Ovary (tissue), 7 donors: ENCODE measurements at regions not wholly inside any gene's neighbourhood (a gene's known extent, or its start where the extent isn't known, plus 50 kb on each side); places are given as distances from the start of the nearest gene placed in this dataset.
"Not testable (repeated sequence)": the region's sequence is repeated elsewhere in the genome, so short reads cannot be mapped to it uniquely, and the experiment has no call there.

Experiments
- DNase-seq, 5 donors: peaks; one replicate each; pipeline ENCODE4 v3.0.0-alpha.2; 2019 to 2020
- H3K27ac ChIP-seq, 2 donors: fragments of 200-600 bp; one replicate each; pipeline versions ENCODE4 v1.5.1 to v1.8.0; 2019 to 2022
- H3K27me3 ChIP-seq: fragments of 200-600 bp; one replicate; pipeline ENCODE4 v1.8.0; 2022
- H3K36me3 ChIP-seq: fragments of 200-600 bp; sonication (generic); one replicate; pipeline ENCODE4 v1.5.1; 2019
- H3K4me1 ChIP-seq: one replicate; pipeline ENCODE4 v1.8.1; 2013; ENCODE audit warnings: mild to moderate bottlenecking, moderate library complexity; ENCODE audit not compliant: insufficient read depth
- H3K4me3 ChIP-seq: fragments of 200-600 bp; sonication (generic); one replicate; pipeline ENCODE4 v1.5.1; 2017
- H3K9me3 ChIP-seq, 2 donors: fragments of 200-600 bp in 1 of 2; sonication (generic) in 1 of 2; one replicate each; pipeline versions ENCODE4 v1.5.1 to v1.8.1; 2013 to 2019; ENCODE audit warnings: mild to moderate bottlenecking in 1 of 2, moderate library complexity in 1 of 2
- EP300 ChIP-seq: sonication (generic); formaldehyde crosslinking; IDR thresholded peaks from one replicate; pipeline ENCODE4 v1.6.1; 2017; ENCODE audit warnings: antibody characterized with exemption
- POLR2A ChIP-seq: fragments of 450-650 bp; IDR thresholded peaks from one replicate; pipeline ENCODE4 v1.6.1; 2017; ENCODE audit warnings: antibody characterized with exemption, mild to moderate bottlenecking, moderate library complexity
- WGBS, 3 donors: extraction: QIAGEN DNeasy Blood & Tissue Kit in 1 of 3; methylation state at CpG; one replicate each; pipeline versions ENCODE4 v1.1.5 to v1.1.7; 2013 to 2017; 5-methylcytosine and 5-hydroxymethylcytosine counted together
- intact Hi-C, 4 donors: fragments of 100-400 bp; cut with DNase I; formaldehyde crosslinking; loops; one replicate each; pipeline versions ENCODE4 v1.11.0 to v1.15.1; 2022 to 2023
- TF ChIP-seq, protein P1 (sequence below), 3 donors: fragments of 450-650 bp in 2 of 3; fragments of 200-600 bp in 1 of 3; IDR thresholded peaks; one replicate each; pipeline versions ENCODE4 v1.5.1 to v1.8.0; 2016 to 2022; ENCODE audit warnings: antibody characterized with exemption in 3 of 3, mild to moderate bottlenecking in 1 of 3
- donor health status: DM: no; HTN: no; CAD: no; lungs with moderate emphysema.
- donor health status: DM: no; HTN: no; CAD: no.
- donor health status: Bipolar disorder and iron deficiency.
- donor health status: DM: no; HTN: no; CAD: no.
- donor health status: DM: yes; HTN: yes; CAD: no.

DNA sequence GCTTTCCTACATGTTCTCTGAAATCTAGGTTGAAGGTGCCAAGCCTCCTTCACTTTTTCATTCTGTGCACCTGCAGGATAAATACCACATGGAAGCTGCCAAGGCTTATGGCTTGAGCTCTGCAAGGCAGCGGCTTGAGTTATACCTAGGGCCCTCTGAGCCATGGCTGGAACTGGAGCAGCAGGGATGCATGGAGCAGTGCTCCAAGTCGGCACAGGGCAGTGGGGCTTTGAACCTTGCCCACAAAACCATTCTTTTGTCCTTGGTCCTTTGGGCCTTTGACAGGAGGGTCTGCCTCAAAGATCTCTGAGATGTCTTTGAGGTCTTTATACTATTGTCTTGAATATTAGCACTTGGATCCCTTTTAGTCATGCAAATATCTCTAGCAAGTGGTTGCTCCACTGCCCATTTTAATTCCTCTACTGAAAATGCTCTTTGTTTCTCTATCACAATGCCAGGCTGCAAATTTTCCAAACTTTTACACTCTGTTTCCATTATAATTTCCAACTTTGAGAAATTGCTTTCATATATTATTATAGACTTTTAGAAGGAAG, 536.2 kb upstream of the KLHL4 start:
- no peaks in the 10 kb centered on the region for H3K36me3 ChIP-seq
- DNase-seq = no peak
- WGBS, 3 donors = 67 to 75% (median 71%) methylated on average over 2 of the region's 2 CpGs
- no peaks in the 10 kb centered on the region for H3K9me3 ChIP-seq
- no peaks in the 10 kb centered on the region for H3K27me3 ChIP-seq
- intact Hi-C loops = no loop called here
- H3K4me3 ChIP-seq = no peak overlapping the region
- H3K4me1 ChIP-seq = no peaks in the 10 kb centered on the region
- no peak for TF ChIP-seq POLR2A
- TF ChIP-seq EP300 = no peak
- TF ChIP-seq, protein P1, sequence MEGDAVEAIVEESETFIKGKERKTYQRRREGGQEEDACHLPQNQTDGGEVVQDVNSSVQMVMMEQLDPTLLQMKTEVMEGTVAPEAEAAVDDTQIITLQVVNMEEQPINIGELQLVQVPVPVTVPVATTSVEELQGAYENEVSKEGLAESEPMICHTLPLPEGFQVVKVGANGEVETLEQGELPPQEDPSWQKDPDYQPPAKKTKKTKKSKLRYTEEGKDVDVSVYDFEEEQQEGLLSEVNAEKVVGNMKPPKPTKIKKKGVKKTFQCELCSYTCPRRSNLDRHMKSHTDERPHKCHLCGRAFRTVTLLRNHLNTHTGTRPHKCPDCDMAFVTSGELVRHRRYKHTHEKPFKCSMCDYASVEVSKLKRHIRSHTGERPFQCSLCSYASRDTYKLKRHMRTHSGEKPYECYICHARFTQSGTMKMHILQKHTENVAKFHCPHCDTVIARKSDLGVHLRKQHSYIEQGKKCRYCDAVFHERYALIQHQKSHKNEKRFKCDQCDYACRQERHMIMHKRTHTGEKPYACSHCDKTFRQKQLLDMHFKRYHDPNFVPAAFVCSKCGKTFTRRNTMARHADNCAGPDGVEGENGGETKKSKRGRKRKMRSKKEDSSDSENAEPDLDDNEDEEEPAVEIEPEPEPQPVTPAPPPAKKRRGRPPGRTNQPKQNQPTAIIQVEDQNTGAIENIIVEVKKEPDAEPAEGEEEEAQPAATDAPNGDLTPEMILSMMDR (IDR thresholded peaks at IDR 0.05) = no peak
- H3K27ac ChIP-seq = no peak overlapping the region

GRCh38 chrX:86987351-86987750, 530.3 kb upstream of the KLHL4 start:
- DNase-seq, H3K27ac ChIP-seq, H3K4me1 ChIP-seq, H3K4me3 ChIP-seq, H3K9me3 ChIP-seq, intact Hi-C loops, H3K36me3 ChIP-seq, H3K27me3 ChIP-seq: not testable (repeated sequence)
- 60 to 71% (median 62%) methylated on average over 4 of the region's 4 CpGs for WGBS, 3 donors

DNA sequence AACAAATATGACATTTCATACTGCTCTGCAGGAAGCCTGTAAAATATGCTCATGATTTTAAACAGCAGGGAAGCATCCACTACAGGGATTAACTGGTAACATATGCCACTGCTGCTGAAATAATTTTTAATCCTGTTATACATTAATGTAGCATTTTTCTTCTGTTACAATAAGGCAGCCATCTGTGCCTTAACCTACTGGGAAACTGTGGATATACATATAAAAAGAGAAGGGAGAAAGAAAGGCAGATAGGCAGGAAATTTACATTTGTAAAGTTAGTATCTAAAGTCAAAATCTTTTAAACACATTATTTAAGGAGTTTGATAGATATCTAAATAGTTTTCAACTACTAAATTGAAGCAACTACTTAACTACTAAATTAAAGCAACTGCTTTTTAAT, 514.6 kb upstream of the KLHL4 start:
- DNase-seq = no peak
- intact Hi-C loops = no loop called here
- TF ChIP-seq POLR2A = no peak
- no peak for TF ChIP-seq EP300
- TF ChIP-seq, protein P1 (IDR thresholded peaks at IDR 0.05) = no peak
- Histone ChIP-seq H3K27ac (no peak overlapping the region), H3K9me3 (no peaks in the 10 kb centered on the region), H3K27me3 (no peaks in the 10 kb centered on the region), H3K36me3 (no peaks in the 10 kb centered on the region), H3K4me3 (no peak overlapping the region), H3K4me1 (no peaks in the 10 kb centered on the region)

GRCh38 chrX:87005183-87005582, 512.4 kb upstream of the KLHL4 start:
- WGBS, 3 donors = 65 to 77% (median 70%) methylated on average over 3 of the region's 3 CpGs
- Histone ChIP-seq H3K4me1 (no peaks in the 10 kb centered on the region), H3K27me3 (no peaks in the 10 kb centered on the region), H3K4me3 (no peak overlapping the region), H3K27ac (no peak overlapping the region), H3K9me3 (no peaks in the 10 kb centered on the region), H3K36me3 (no peaks in the 10 kb centered on the region)
- intact Hi-C loops = no loop called here
- TF ChIP-seq POLR2A (no peak), EP300 (no peak)
- TF ChIP-seq, protein P1 (IDR thresholded peaks at IDR 0.05) = no peak
- no peak for DNase-seq

GRCh38 chrX:87005885-87006284, 511.7 kb upstream of the KLHL4 start:
- no peak for TF ChIP-seq EP300
- TF ChIP-seq, protein P1 (IDR thresholded peaks at IDR 0.05) = no peak
- no peak for TF ChIP-seq POLR2A
- intact Hi-C loops = no loop called here

More at GRCh38 chrX:87005885-87006284, 511.7 kb upstream of the KLHL4 start:
- H3K9me3 ChIP-seq = no peaks in the 10 kb centered on the region
- H3K27ac ChIP-seq = no peak overlapping the region
- H3K27me3 ChIP-seq = no peaks in the 10 kb centered on the region
- no peaks in the 10 kb centered on the region for H3K36me3 ChIP-seq
- H3K4me3 ChIP-seq = no peak overlapping the region
- no peak for DNase-seq
- no peaks in the 10 kb centered on the region for H3K4me1 ChIP-seq
